GM21447 (cell line): ENCODE measurements at regions not wholly inside any gene's neighbourhood (a gene's known extent, or its start where the extent isn't known, plus 50 kb on each side); places are given as distances from the start of the nearest gene placed in this dataset.
"Not testable (repeated sequence)": the region's sequence is repeated elsewhere in the genome, so short reads cannot be mapped to it uniquely, and the experiment has no call there.

Source experiments
- ATAC-seq: cut with Tn5 transposase; IDR thresholded peaks from one replicate; pipeline ENCODE4 v1.9.1; 2021; ENCODE audit not compliant: unreplicated experiment

DNA sequence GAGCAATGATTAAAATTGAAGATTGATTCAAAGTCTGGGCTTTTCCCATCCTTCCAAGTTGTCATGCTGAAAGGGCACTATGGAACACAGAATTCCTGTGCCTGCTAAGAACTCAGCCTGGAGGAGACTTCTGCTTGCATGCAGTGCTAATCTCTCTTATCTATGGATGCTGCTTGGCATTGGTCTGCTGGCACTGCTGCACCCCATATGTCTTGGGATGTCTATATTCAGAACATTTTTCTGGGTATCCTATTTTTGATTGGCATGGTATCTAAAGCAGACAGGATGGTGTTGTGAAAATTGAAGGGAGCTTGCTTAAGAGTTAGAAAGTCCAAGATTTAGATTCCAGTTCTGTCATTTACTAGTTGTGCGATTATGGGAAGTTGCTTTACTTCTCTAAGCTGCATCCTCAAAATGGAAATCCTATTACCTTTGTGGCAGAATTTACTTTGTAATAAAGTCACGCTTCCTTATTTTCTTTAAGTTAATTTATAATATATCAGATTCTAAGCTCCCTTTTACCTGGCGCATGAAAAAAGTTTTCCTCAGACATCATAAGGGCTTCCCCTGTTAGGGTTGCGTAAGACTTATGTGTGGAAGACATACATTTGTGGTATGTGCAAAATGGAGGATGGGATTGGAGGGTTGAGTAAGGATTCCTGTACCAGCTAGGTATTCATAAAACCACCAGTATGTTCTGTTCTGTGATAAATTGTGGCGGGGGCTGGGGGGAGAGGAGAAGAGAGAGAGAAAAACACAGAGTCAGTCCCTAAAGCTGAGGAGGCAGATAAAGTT lies 254.0 kb downstream of the DMAC1 start:
- no peak for ATAC-seq

DNA sequence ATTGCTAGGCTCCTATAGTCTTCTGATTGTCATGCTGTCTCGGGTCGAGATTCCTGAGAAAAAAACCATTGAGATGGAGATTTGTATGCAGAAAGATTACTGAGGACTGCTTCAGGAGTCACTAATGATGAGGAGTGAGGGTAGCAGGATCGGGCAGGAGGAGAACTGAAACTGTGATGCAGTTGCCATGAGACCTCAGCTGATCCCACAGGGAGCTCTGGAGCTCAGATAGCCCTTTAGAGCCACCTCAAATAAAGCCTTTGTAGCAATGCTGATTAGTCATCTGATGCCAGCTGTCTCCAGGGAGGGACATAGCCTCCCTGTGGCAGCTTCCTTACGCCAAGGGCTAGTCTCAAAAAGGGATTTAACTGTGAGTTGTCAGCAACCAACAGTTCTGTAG lies 256.9 kb downstream of the DMAC1 start:
- no peak for ATAC-seq

DNA sequence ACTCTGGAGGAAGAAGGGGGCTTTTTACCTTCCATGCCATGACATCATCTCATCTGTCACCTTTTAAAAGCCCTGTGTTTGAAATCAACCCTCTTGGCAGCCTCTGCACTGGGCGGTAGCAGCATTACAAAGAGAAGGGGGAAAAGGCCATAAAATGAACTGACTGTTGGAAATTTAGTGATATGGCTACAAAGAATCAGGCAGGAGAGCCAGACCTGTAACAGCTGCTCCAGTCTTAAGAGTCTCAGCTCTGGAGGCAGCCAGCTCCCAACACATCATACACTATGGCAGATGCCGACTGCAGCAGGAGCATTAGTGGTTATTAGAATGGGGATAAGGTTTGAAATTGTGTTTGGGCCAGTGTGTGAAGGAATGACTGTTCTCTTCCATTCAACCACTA lies 257.5 kb downstream of the DMAC1 start:
- no peak for ATAC-seq

- no peak for ATAC-seq
These were observed 263.2 kb downstream of the DMAC1 start for GRCh38 chr9:7536310-7536939.

DNA sequence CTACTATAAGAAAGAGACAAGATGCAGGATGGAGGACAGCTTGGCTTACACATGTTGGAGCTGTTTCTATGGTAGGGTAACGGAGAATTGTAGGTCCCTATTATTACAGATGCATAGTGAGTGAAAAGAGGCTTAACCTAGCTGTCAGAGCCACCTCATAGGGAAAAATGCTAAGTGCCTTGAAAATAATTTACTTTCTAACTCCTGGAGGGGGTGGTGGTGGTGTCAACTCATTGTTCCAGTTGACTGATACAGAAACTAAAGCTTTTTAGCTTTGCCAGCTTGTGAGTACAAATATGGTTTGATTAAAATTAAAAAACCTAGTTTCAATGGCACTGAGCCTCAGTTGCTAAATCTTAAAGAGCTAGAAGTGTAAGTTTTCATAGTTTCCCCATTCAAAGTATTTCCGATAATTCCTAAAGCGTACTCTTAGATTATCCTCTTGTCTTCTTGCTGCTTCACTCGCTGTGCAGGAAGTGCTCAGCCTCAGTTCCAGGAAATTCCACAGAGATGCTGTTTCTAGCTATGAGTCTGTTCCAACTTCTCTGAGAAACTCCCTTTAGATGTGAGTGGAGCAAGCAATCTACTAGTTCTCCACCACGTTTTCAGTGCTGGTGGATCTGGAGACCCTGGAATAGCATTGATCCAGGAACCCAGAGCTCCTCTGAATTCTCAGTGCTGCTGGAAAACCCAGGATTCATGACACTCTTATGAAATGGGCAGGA lies 265.2 kb downstream of the DMAC1 start:
- ATAC-seq, result no peak

DNA sequence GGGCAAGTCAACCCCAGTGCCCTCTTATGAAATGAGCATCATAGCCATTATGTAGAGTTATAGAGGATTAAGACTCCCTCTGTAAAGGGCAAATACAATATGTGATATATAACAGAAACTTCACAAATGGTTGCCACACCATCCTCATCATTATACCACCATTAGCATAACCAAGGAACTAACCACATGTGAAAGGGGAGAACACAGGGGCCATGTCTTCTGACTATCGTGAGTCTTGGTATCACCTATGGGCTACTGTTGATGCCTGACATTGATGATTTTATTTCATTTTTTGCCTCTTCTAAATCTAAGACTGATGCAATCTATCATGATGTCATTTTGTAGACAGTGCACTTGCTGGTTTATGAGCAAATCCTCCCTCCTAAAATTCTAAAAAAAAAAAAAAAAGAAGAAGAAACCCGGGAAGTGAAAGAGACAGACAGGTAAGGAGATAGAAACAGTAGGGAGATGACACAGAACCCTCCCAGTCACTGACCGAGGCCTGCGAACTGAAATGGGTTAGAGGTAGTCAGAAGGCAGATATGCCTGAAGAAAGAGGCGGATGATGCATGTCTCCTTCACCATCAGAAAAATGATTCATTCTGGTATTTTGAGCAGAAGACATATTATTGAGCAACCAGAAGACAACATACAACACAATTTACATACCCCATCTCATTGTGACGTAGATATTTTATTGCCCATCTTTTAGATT lies 266.0 kb downstream of the DMAC1 start:
- ATAC-seq, result no peak

- ATAC-seq, result no peak
These were observed 276.0 kb downstream of the DMAC1 start for GRCh38 chr9:7523426-7524043.

- ATAC-seq, result no peak
These were observed 279.2 kb downstream of the DMAC1 start for GRCh38 chr9:7520396-7520795.

- ATAC-seq, result no peak
These were observed 283.2 kb downstream of the DMAC1 start for GRCh38 chr9:7516376-7516775.

DNA sequence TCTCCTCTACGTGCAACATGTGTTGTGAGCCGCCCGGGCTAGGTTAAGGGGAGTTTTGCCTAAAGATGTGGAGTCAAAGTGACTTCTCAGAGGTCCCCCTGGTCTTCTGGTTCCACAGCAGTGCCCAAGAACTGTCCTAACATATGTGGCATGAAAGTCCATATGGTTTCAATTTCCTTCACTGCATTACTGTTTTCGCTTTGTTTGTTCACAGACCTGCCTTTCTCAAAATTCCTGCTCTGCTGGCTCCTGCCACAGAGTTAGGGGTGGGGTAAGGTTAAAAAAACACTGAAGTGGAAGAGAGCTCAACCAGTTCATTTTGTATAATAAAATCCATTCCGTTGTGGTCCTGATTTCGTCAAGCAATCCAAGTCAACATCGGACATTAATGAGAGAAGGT lies 289.4 kb downstream of the DMAC1 start:
- no peak for ATAC-seq

GRCh38 chr9:7509576-7510145 lies 289.9 kb downstream of the DMAC1 start:
- ATAC-seq, result no peak

- no peak for ATAC-seq
These were observed 291.1 kb downstream of the DMAC1 start for GRCh38 chr9:7508516-7508915.

DNA sequence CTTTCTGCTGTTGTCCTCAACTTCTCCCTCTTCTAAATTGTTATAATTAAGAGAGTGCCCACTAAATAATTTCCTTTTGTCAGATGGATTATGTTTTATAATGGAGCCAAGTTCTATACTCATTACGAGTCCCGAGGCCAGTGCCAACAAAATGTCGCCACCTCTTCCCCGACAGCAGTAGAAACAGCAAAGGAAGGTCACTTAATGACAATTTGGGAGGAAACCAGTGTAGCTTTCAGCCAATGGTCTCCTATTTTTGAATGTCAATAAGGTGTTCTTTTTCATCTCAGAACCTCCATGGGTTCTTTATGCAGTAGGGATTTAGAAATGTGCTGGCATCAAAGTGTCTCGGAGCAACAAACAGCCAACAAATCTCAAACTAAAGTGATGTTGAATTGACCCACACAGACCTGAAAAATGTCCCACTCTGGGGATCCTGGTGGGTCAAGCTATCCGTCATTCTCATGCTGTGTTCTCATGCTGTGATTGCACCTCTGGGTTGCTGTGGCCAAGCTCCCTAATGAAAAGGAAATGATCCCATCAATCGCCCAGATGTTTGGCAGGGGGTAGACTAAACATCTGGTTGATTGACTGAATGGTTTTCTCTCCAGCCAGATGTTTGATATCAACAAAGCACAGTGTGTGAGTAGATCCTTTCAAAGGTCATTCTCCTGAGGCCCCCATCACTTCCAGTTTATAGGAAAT lies 291.9 kb downstream of the DMAC1 start:
- ATAC-seq, result no peak

DNA sequence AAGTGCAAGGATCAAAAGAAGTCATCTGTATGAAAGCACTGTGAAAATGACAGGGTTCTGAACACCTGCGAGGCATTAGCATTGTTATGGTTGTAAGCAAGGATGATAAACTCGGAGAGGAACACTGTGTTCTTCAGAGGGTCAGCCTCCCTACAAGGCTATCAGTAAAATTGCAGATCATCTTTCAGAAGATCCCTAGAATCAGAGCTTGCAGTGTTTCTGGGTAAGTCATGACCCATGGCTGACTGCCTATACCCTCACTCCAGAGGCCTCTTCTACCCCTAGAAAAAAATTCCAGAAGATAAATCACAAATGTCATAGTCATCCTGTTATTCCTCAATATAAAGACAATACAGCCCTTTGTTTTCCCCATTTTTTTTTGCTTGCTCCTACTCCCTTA lies 292.6 kb downstream of the DMAC1 start:
- ATAC-seq, result no peak

GRCh38 chr9:7500521-7500920 lies 299.1 kb downstream of the DMAC1 start:
- ATAC-seq, result no peak

DNA sequence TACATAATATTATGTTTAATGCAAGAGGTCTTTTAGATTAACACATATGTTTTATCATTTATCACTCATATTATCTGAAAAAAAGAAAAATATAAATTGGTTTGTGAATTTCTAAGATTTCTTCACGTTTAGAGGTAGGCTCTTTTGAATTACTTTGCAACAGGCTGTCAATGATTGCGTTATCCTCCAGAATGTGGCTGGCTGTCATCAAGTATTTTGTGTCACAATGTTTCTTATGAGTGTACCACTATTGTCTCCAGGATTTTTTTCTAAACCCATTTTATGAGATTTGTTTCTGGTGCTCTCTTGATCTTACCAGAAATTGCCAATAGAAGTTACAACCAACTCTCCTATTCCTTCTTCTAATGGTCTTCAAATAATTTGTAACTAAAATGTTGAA lies 307.9 kb downstream of the DMAC1 start:
- no peak for ATAC-seq

DNA sequence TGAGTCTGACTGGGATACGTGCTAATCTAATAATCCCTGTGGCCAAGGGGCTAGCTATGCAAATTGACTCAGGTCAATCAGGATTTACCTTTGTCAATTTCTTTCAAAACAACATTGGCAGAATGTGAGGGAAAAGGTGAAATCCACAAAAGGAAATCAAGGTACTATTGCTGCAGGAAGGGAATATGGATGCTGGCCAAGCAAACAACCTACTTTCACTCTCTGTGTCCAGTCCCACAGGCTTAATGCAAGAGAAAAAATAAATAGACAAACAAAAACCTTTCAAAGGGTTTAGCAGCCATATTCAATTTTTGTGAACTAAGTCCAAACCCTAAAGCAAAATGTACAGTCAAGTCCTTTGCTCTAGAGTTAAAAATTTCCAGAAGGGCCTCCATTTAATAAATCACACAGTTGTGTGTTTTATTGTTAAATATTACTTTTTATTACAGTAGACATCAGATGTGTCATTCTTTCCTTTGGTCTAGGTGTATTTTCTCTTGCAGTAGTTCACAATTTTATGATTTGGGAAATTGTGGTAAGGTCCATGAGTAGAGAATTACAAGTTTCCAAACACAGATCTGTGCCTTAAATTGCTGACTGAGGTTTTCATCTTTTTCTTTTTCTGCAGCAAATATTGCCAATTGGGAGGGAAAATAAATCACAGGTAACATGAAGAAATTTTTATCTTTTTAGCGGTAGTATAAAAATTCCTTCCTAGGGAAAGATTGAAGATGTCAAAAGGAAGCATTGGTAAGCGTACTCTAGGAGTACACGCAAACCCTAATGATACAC lies 309.1 kb downstream of the DMAC1 start:
- no peak for ATAC-seq

DNA sequence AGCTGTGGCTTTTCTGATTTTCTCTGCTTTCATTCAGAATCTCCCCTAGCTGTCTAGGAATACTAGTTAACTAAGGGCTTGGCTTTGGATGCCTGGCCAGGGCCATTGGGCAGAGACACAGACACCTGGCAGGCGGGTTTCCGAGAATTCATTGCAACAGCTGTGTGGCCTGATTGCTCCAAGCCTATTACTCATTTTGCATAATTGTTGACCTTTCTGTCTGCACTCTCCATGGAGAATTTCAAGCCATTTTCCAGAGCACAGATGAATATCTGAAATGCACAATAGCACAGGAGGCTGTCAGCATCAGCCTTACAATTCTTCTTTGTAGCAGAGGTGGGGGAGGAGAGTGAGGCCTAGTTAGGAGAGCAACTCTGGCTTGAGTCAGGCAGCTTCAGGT lies 310.5 kb downstream of the DMAC1 start:
- ATAC-seq, result no peak

GRCh38 chr9:7484014-7484413 lies 315.6 kb downstream of the DMAC1 start:
- ATAC-seq, result not testable (repeated sequence)
